D721Med (cell line): ENCODE measurements at regions not wholly inside any gene's neighbourhood (a gene's known extent, or its start where the extent isn't known, plus 50 kb on each side); places are given as distances from the start of the nearest gene placed in this dataset.

Source experiments
- DNase-seq: peaks from one replicate; pipeline ENCODE4 v3.0.0; 2011; ENCODE audit warnings: low spot score; ENCODE audit not compliant: insufficient read length
- FAIRE-seq: peaks from 2 replicates; lab custom pipeline; 2011; peaks lifted over from hg19 to GRCh38; lab: Jason Lieb, UNC
- CTCF ChIP-seq: IDR thresholded peaks from 2 replicates; pipeline ENCODE4 v1.5.1; 2012; ENCODE audit warnings: mild to moderate bottlenecking, control low read depth; ENCODE audit not compliant: insufficient read depth; ENCODE audit errors: missing control alignments

- TF ChIP-seq CTCF = no peak
- DNase-seq (no peak), FAIRE-seq (no peak)
These were observed 647.3 kb downstream of the BRINP1 start for GRCh38 chr9:118721923-118722322.

DNA sequence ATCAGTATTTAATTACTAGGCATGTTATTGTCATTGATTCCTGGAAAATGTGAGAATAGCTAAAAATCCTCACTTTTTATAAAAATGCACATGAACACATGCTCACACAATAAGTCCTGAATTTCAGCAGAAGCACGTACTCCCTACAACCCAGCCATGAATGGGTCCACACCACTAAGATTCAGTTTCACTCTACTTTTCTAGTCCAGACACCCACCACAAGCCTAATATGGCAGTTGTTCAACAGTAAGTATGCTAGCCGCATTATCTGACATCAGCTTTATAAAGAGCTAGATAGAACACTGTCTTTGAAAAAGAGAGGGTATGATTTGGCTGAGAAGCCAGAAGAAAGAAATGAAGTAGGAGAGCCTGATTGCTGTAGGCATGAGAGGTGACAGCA is 639.3 kb downstream of the BRINP1 start:
- FAIRE-seq (no peak), DNase-seq (no peak)
- no peak for TF ChIP-seq CTCF

DNA sequence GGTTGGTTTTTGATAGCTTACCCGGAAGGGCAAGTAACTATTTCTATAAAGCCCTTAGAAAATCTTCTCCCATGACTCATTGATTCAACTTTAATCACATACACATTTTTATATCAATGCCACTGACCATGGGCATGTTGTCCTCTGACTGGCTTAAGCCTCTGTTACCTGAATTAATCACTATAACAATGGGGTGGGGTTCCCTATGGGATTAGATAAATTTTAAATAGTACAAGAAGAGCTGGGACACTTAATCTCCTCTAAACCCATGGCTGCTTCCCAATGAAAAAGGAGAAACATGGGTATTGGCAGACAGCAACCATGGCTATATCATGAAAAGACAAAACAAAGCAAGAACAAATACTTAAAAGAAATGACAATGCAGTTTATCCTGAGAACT is 636.2 kb downstream of the BRINP1 start:
- TF ChIP-seq CTCF = no peak
- no peak for DNase-seq
- no peak for FAIRE-seq

GRCh38 chr9:118734696-118735095 is 634.5 kb downstream of the BRINP1 start:
- DNase-seq = no peak
- FAIRE-seq = no peak

DNA sequence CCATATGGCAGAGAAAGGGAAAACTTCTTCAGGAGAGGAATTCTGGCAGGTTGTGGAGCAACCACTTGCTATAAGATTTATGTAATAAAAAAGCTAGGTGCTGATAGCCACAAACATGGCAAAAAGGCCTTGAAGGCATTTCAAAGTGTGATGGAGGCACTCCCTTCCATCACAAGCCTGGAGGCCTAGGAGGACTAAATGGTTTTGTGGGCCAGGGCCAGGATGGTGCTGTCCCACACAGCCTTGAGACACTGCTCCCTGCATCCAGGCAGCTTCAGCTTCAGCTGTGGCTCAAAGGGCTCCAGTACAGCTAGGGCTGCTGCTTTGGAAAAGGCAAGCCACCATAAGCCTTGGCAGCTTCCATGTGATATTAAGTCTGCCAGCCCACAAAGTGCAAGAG is 632.8 kb downstream of the BRINP1 start:
- no peak for FAIRE-seq
- no peak for TF ChIP-seq CTCF

More at GRCh38 chr9:118734696-118735095, 634.5 kb downstream of the BRINP1 start:
- TF ChIP-seq CTCF = no peak

DNA sequence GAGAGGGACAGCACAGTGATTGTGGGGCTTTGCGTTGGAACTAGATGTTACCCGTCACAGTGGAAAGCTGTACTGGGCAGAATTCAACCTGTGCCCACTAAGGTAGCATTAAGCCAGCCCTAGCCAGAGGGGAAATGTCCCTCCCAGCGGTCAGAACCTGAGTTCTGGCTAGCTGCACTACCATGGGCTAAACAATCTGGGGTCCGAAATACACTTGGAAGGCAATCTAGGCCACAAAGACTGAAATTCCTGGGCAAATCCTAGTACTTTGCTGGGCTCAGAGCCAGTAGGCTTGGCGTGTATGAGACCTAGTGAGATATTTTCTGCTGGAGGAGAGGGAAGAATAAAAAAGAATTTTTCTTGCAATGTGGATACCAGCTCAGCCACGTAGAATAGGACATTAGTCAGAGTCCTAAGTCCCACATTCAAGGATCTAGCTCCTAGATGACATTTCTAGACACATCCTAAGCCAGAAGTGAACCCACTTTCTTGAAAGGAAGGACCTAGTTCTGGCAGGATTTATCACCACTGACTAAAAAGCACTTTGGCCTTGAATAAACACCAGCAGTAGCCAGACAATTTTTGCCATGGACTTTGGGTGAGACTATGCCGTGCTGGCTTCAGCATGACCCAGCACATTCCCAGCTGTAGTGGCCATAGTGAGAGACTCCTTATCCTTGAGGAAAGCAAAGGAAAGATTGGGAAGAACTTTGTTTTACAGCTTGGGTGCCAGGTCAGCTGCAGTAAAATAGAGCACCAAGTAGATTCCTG is 618.0 kb downstream of the BRINP1 start:
- FAIRE-seq (no peak), DNase-seq (no peak)
- no peak for TF ChIP-seq CTCF

More for the DNA sequence above, 632.8 kb downstream of the BRINP1 start:
- no peak for DNase-seq

DNA sequence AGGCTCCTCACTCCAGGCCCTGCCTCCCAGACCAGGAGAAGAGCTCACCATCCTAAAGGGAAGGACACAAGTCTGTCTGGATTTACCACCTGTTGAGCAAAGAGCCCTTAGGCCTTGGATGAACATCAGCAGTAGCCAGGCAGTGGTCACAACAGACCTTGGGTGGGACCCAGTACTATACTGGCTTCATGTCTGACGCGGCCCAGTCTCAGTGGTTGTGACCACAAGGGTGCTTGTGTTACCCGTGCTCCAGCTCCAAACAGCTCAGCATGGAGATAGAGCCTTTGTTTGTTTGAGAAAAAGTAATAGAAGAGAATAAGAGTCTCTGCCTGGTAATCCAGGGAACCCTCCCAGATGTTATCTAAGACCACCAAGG is 617.4 kb downstream of the BRINP1 start:
- FAIRE-seq = no peak
- no peak for DNase-seq
- TF ChIP-seq CTCF = no peak
